A549 (cell line): ENCODE measurements at regions not wholly inside any gene's neighbourhood (a gene's known extent, or its start where the extent isn't known, plus 50 kb on each side); places are given as distances from the start of the nearest gene placed in this dataset.

ENCODE experiments used
- CEBPB ChIP-seq, 2 experiments: fragments of >200 bp in 1 of 2; sonication (Bioruptor Twin) in 1 of 2; formaldehyde crosslinking in 1 of 2; IDR thresholded peaks; 2 replicates each; pipeline ENCODE4 v1.6.1; 2012 to 2016
- EP300 ChIP-seq, 2 experiments: fragments of >200 bp; sonication (Bioruptor Twin); formaldehyde crosslinking; IDR thresholded peaks; 2 replicates in 1 of 2; 3 replicates in 1 of 2; pipeline ENCODE4 v1.6.1; 2016 to 2017
- ESRRA ChIP-seq: fragments of 150-350 bp; IDR thresholded peaks from 2 replicates; pipeline ENCODE4 v1.6.1; 2014; ENCODE audit warnings: mild to moderate bottlenecking, low read length, borderline replicate concordance
- GATA3 ChIP-seq: IDR thresholded peaks from 2 replicates; pipeline ENCODE4 v1.6.1; 2012; ENCODE audit warnings: borderline replicate concordance
- KDM5A ChIP-seq: fragments of 200-600 bp; sonication (generic); IDR thresholded peaks from 2 replicates; pipeline ENCODE4 v1.6.1; 2016; ENCODE audit warnings: antibody characterized with exemption, mild to moderate bottlenecking
- MAZ ChIP-seq: fragments of 150-350 bp; IDR thresholded peaks from 2 replicates; pipeline ENCODE4 v1.6.1; 2014; ENCODE audit warnings: antibody characterized with exemption, low read depth, low read length, borderline replicate concordance
- NPAS2 ChIP-seq: fragments of 250-450 bp; sonication (Bioruptor Pico); IDR thresholded peaks from 2 replicates; pipeline ENCODE4 v1.8.0; 2022; ENCODE audit warnings: mild to moderate bottlenecking, moderate library complexity, borderline replicate concordance
- POLR2A ChIP-seq: IDR thresholded peaks from 2 replicates; pipeline ENCODE4 v1.6.1; 2012; ENCODE audit warnings: mild to moderate bottlenecking, low read length
- TF ChIP-seq, protein P1 (sequence below): fragments of >200 bp; sonication (Bioruptor Twin); formaldehyde crosslinking; IDR thresholded peaks from 3 replicates; pipeline ENCODE4 v1.5.1; 2016
- TF ChIP-seq, protein P2 (sequence below): IDR thresholded peaks from 2 replicates; pipeline ENCODE4 v1.6.1; 2012
- TF ChIP-seq, protein P3 (sequence below): fragments of >200 bp; sonication (Bioruptor Twin); formaldehyde crosslinking; IDR thresholded peaks from 3 replicates; pipeline ENCODE4 v1.6.1; 2016
- TF ChIP-seq, protein P4 (sequence below): IDR thresholded peaks from 2 replicates; pipeline ENCODE4 v1.6.1; 2012; ENCODE audit warnings: low read depth, borderline replicate concordance
- TF ChIP-seq, protein P5 (sequence below): fragments of 200-600 bp; sonication (generic); IDR thresholded peaks from 2 replicates; pipeline ENCODE4 v1.6.1; 2016; ENCODE audit warnings: antibody characterized with exemption, mild to moderate bottlenecking, moderate library complexity

DNA sequence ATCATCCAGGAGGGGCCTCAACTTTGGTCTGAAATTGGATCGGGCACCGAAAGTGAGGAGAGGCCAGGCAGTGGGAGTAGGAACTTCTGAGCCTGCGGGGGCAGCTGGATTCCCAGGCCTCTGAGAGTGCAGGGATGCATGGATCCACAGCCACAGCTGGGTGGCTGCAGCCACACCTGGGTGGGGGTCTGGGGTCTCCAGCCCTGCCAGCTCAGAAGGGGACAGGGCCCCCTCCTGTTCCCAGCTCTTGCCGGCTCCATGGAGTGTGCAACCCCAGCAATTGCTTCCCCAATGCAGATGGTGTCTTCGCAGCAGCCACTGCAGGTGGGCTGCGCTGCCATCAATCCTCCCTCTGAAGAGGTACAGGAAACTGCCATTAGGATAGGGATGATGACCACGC, 123.7 kb downstream of the BCHE start:
- TF ChIP-seq, protein P1, sequence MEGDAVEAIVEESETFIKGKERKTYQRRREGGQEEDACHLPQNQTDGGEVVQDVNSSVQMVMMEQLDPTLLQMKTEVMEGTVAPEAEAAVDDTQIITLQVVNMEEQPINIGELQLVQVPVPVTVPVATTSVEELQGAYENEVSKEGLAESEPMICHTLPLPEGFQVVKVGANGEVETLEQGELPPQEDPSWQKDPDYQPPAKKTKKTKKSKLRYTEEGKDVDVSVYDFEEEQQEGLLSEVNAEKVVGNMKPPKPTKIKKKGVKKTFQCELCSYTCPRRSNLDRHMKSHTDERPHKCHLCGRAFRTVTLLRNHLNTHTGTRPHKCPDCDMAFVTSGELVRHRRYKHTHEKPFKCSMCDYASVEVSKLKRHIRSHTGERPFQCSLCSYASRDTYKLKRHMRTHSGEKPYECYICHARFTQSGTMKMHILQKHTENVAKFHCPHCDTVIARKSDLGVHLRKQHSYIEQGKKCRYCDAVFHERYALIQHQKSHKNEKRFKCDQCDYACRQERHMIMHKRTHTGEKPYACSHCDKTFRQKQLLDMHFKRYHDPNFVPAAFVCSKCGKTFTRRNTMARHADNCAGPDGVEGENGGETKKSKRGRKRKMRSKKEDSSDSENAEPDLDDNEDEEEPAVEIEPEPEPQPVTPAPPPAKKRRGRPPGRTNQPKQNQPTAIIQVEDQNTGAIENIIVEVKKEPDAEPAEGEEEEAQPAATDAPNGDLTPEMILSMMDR, result no peak
- TF ChIP-seq GATA3 (no peak), EP300 (IDR thresholded peaks at IDR 0.05) (no peak), NPAS2 (no peak), POLR2A (no peak), CEBPB (IDR thresholded peaks at IDR 0.05) (no peak), MAZ (no peak), ESRRA (no peak), KDM5A (no peak)
- TF ChIP-seq, protein P2, sequence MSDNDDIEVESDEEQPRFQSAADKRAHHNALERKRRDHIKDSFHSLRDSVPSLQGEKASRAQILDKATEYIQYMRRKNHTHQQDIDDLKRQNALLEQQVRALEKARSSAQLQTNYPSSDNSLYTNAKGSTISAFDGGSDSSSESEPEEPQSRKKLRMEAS, result no peak
- TF ChIP-seq, protein P3, sequence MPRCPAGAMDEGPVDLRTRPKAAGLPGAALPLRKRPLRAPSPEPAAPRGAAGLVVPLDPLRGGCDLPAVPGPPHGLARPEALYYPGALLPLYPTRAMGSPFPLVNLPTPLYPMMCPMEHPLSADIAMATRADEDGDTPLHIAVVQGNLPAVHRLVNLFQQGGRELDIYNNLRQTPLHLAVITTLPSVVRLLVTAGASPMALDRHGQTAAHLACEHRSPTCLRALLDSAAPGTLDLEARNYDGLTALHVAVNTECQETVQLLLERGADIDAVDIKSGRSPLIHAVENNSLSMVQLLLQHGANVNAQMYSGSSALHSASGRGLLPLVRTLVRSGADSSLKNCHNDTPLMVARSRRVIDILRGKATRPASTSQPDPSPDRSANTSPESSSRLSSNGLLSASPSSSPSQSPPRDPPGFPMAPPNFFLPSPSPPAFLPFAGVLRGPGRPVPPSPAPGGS, result no peak
- TF ChIP-seq, protein P4, sequence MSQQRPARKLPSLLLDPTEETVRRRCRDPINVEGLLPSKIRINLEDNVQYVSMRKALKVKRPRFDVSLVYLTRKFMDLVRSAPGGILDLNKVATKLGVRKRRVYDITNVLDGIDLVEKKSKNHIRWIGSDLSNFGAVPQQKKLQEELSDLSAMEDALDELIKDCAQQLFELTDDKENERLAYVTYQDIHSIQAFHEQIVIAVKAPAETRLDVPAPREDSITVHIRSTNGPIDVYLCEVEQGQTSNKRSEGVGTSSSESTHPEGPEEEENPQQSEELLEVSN, result no peak
- TF ChIP-seq, protein P5, sequence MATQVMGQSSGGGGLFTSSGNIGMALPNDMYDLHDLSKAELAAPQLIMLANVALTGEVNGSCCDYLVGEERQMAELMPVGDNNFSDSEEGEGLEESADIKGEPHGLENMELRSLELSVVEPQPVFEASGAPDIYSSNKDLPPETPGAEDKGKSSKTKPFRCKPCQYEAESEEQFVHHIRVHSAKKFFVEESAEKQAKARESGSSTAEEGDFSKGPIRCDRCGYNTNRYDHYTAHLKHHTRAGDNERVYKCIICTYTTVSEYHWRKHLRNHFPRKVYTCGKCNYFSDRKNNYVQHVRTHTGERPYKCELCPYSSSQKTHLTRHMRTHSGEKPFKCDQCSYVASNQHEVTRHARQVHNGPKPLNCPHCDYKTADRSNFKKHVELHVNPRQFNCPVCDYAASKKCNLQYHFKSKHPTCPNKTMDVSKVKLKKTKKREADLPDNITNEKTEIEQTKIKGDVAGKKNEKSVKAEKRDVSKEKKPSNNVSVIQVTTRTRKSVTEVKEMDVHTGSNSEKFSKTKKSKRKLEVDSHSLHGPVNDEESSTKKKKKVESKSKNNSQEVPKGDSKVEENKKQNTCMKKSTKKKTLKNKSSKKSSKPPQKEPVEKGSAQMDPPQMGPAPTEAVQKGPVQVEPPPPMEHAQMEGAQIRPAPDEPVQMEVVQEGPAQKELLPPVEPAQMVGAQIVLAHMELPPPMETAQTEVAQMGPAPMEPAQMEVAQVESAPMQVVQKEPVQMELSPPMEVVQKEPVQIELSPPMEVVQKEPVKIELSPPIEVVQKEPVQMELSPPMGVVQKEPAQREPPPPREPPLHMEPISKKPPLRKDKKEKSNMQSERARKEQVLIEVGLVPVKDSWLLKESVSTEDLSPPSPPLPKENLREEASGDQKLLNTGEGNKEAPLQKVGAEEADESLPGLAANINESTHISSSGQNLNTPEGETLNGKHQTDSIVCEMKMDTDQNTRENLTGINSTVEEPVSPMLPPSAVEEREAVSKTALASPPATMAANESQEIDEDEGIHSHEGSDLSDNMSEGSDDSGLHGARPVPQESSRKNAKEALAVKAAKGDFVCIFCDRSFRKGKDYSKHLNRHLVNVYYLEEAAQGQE, result no peak
